CD4-positive, alpha-beta memory T cell (primary cell): ENCODE measurements at regions not wholly inside any gene's neighbourhood (a gene's known extent, or its start where the extent isn't known, plus 50 kb on each side); places are given as distances from the start of the nearest gene placed in this dataset.

Source experiments
- CTCF ChIA-PET: fragments of 350-600 bp; sonication (Branson Sonifier 250); formaldehyde crosslinking; loops from one replicate; lab custom pipeline; 2021; ENCODE audit warnings: inconsistent platforms; ENCODE audit not compliant: partially characterized antibody; lab: Charles Lee
- POLR2A ChIA-PET: fragments of 350-600 bp; sonication (Branson Sonifier 250); formaldehyde crosslinking; loops from one replicate; lab custom pipeline; 2021; ENCODE audit not compliant: partially characterized antibody; lab: Charles Lee
- DNase-seq, 5 donors: peaks; one replicate each; pipeline versions ENCODE4 v3.0.0 to v3.0.0-alpha.2; 2020 to 2022; ENCODE audit warnings: mixed read lengths in 1 of 5
- H3K27ac ChIP-seq: one replicate; pipeline ENCODE4 v1.7.0; 2013; ENCODE audit warnings: low read depth, low read length
- H3K27me3 ChIP-seq: 2 replicates; pipeline ENCODE4 v1.7.0; 2013; ENCODE audit warnings: mild to moderate bottlenecking, low read length, moderate library complexity; ENCODE audit not compliant: insufficient read depth
- H3K36me3 ChIP-seq: 2 replicates; pipeline ENCODE4 v1.7.0; 2013; ENCODE audit warnings: mild to moderate bottlenecking, low read length, moderate library complexity; ENCODE audit not compliant: insufficient read depth
- H3K4me1 ChIP-seq: 2 replicates; pipeline ENCODE4 v1.7.0; 2013; ENCODE audit warnings: mild to moderate bottlenecking, low read length, moderate library complexity; ENCODE audit not compliant: insufficient read depth
- H3K4me3 ChIP-seq, 2 donors: one replicate each; pipeline ENCODE4 v1.7.0; 2013; ENCODE audit warnings: low read length in 2 of 2, mild to moderate bottlenecking in 1 of 2
- H3K9me3 ChIP-seq, 2 donors: one replicate each; pipeline ENCODE4 v1.7.0; 2013; ENCODE audit warnings: low read length in 2 of 2, control low read depth in 1 of 2; ENCODE audit not compliant: control insufficient read depth in 1 of 2
- H3K27ac Mint-ChIP-seq, 7 donors: one replicate each; pipeline ENCODE4 v1.8.0; 2020 to 2021; ENCODE audit warnings: mixed read lengths in 7 of 7, mild to moderate bottlenecking in 6 of 7, inconsistent platforms in 3 of 7, moderate library complexity in 3 of 7
- H3K27me3 Mint-ChIP-seq, 2 donors: one replicate each; pipeline ENCODE4 v1.8.0; 2020 to 2021; ENCODE audit warnings: mixed read lengths in 2 of 2
- H3K36me3 Mint-ChIP-seq, 2 donors: one replicate each; pipeline ENCODE4 v1.8.0; 2020 to 2021; ENCODE audit warnings: mixed read lengths in 2 of 2, inconsistent platforms in 1 of 2, mild to moderate bottlenecking in 1 of 2
- H3K4me1 Mint-ChIP-seq, 4 donors: one replicate each; pipeline ENCODE4 v1.8.0; 2020 to 2021; ENCODE audit warnings: mixed read lengths in 4 of 4, mild to moderate bottlenecking in 1 of 4
- H3K4me3 Mint-ChIP-seq, 8 donors: one replicate each; pipeline ENCODE4 v1.8.0; 2020 to 2021; ENCODE audit warnings: mixed read lengths in 8 of 8, mild to moderate bottlenecking in 7 of 8, moderate library complexity in 6 of 8, inconsistent platforms in 3 of 8
- H3K9me3 Mint-ChIP-seq, 8 donors: one replicate each; pipeline ENCODE4 v1.8.0; 2020 to 2021; ENCODE audit warnings: mixed read lengths in 8 of 8, mild to moderate bottlenecking in 5 of 8, inconsistent platforms in 3 of 8, moderate library complexity in 1 of 8
- intact Hi-C: fragments of 100-400 bp; cut with micrococcal nuclease; formaldehyde crosslinking; loops from one replicate; pipeline ENCODE4 v1.15.1; 2023

GRCh38 chr4:17081179-17081578 is 182.7 kb upstream of the LDB2 start:
- no peaks in the 10 kb centered on the region for H3K9me3 Mint-ChIP-seq
- H3K27ac Mint-ChIP-seq: no peak overlapping the region
- Histone ChIP-seq H3K4me1 (no peaks in the 10 kb centered on the region), H3K4me3 (no peak overlapping the region), H3K27me3 (no peaks in the 10 kb centered on the region), H3K9me3 (no peaks in the 10 kb centered on the region), H3K36me3 (no peaks in the 10 kb centered on the region), H3K27ac (no peak overlapping the region)
- ChIA-PET CTCF (interaction anchor here (0.8 kb wide), 1 partner anchor 9 kb away, joined by 3 read pairs; no protein-coding TSS in a partner anchor), POLR2A (no interaction called here)
- no peaks in the 10 kb centered on the region for H3K4me1 Mint-ChIP-seq
- intact Hi-C loops: no loop called here
- H3K27me3 Mint-ChIP-seq: peaks cover 0 to 2% of the 10 kb centered on the region in 2 donors
- no peaks in the 10 kb centered on the region for H3K36me3 Mint-ChIP-seq
- no peak for DNase-seq
- no peak overlapping the region for H3K4me3 Mint-ChIP-seq

GRCh38 chr4:17077105-17077504 is 178.7 kb upstream of the LDB2 start:
- Histone ChIP-seq H3K27ac (no peak overlapping the region), H3K36me3 (no peaks in the 10 kb centered on the region), H3K9me3 (no peaks in the 10 kb centered on the region), H3K4me1 (no peaks in the 10 kb centered on the region), H3K27me3 (no peaks in the 10 kb centered on the region), H3K4me3 (no peak overlapping the region)
- Mint-ChIP-seq H3K9me3 (peaks cover 0 to under 1% (median 0%) of the 10 kb centered on the region in 8 donors), H3K27me3 (no peaks in the 10 kb centered on the region), H3K27ac (no peak overlapping the region), H3K4me3 (no peak overlapping the region), H3K4me1 (no peaks in the 10 kb centered on the region), H3K36me3 (no peaks in the 10 kb centered on the region)
- intact Hi-C loops: no loop called here
- DNase-seq: no peak
- ChIA-PET POLR2A (no interaction called here), CTCF (no interaction called here)

- CTCF ChIA-PET: interaction anchor here (1.3 kb wide), 1 partner anchor 9 kb away, joined by 3 read pairs; no protein-coding TSS in a partner anchor
- intact Hi-C loops: no loop called here
- no peak overlapping the region for H3K4me3 Mint-ChIP-seq
- H3K36me3 Mint-ChIP-seq: no peaks in the 10 kb centered on the region
- no peaks in the 10 kb centered on the region for H3K27me3 ChIP-seq
- no peaks in the 10 kb centered on the region for H3K9me3 ChIP-seq
- POLR2A ChIA-PET: no interaction called here
- no peak overlapping the region for H3K4me3 ChIP-seq
- H3K9me3 Mint-ChIP-seq: peaks cover 0 to 2% (median 0%) of the 10 kb centered on the region in 8 donors
- H3K4me1 Mint-ChIP-seq: no peaks in the 10 kb centered on the region
- H3K27ac ChIP-seq: no peak overlapping the region
- no peak overlapping the region for H3K27ac Mint-ChIP-seq
- no peak for DNase-seq
- no peaks in the 10 kb centered on the region for H3K36me3 ChIP-seq
- H3K27me3 Mint-ChIP-seq: no peaks in the 10 kb centered on the region
- no peaks in the 10 kb centered on the region for H3K4me1 ChIP-seq
Measured at GRCh38 chr4:17072483-17072882, 174.0 kb upstream of the LDB2 start.

GRCh38 chr4:17068891-17069290 is 170.4 kb upstream of the LDB2 start:
- no peak overlapping the region for H3K4me3 ChIP-seq
- H3K4me1 ChIP-seq: no peaks in the 10 kb centered on the region
- ChIA-PET POLR2A (no interaction called here), CTCF (no interaction called here)
- intact Hi-C loops: no loop called here
- no peak overlapping the region for H3K27ac Mint-ChIP-seq
- no peaks in the 10 kb centered on the region for H3K9me3 ChIP-seq
- no peak overlapping the region for H3K4me3 Mint-ChIP-seq
- no peaks in the 10 kb centered on the region for H3K27me3 Mint-ChIP-seq
- peaks cover 0 to 2% (median 0%) of the 10 kb centered on the region in 8 donors for H3K9me3 Mint-ChIP-seq
- DNase-seq: no peak
- H3K4me1 Mint-ChIP-seq: no peaks in the 10 kb centered on the region
- no peaks in the 10 kb centered on the region for H3K27me3 ChIP-seq
- H3K27ac ChIP-seq: no peak overlapping the region
- no peaks in the 10 kb centered on the region for H3K36me3 ChIP-seq
- no peaks in the 10 kb centered on the region for H3K36me3 Mint-ChIP-seq

- Histone ChIP-seq H3K4me3 (no peak overlapping the region), H3K27me3 (no peaks in the 10 kb centered on the region), H3K9me3 (no peaks in the 10 kb centered on the region), H3K4me1 (no peaks in the 10 kb centered on the region), H3K36me3 (no peaks in the 10 kb centered on the region), H3K27ac (no peak overlapping the region)
- Mint-ChIP-seq H3K4me1 (no peaks in the 10 kb centered on the region), H3K27me3 (no peaks in the 10 kb centered on the region), H3K27ac (no peak overlapping the region), H3K9me3 (peaks cover 0 to 2% (median 0%) of the 10 kb centered on the region in 8 donors), H3K36me3 (no peaks in the 10 kb centered on the region), H3K4me3 (no peak overlapping the region)
- DNase-seq: no peak
- POLR2A ChIA-PET: no interaction called here
- intact Hi-C loops: no loop called here
- CTCF ChIA-PET: no interaction called here
Measured at GRCh38 chr4:17068392-17068791, 169.9 kb upstream of the LDB2 start.

GRCh38 chr4:17066972-17067371 is 168.5 kb upstream of the LDB2 start:
- Mint-ChIP-seq H3K4me3 (no peak overlapping the region), H3K9me3 (no peaks in the 10 kb centered on the region), H3K4me1 (no peaks in the 10 kb centered on the region), H3K27ac (no peak overlapping the region), H3K27me3 (no peaks in the 10 kb centered on the region), H3K36me3 (no peaks in the 10 kb centered on the region)
- intact Hi-C loops: no loop called here
- no peaks in the 10 kb centered on the region for H3K36me3 ChIP-seq
- H3K9me3 ChIP-seq: no peaks in the 10 kb centered on the region
- H3K27me3 ChIP-seq: no peaks in the 10 kb centered on the region
- H3K4me1 ChIP-seq: no peaks in the 10 kb centered on the region
- no peak overlapping the region for H3K4me3 ChIP-seq
- ChIA-PET CTCF (no interaction called here), POLR2A (interaction anchor here (1.0 kb wide), 1 partner anchor 20 kb away, joined by 3 read pairs; no protein-coding TSS in a partner anchor)
- DNase-seq: no peak
- H3K27ac ChIP-seq: no peak overlapping the region

GRCh38 chr4:17066236-17066635 is 167.8 kb upstream of the LDB2 start:
- POLR2A ChIA-PET: no interaction called here
- H3K36me3 Mint-ChIP-seq: no peaks in the 10 kb centered on the region
- H3K4me1 Mint-ChIP-seq: no peaks in the 10 kb centered on the region
- Histone ChIP-seq H3K36me3 (no peaks in the 10 kb centered on the region), H3K27ac (no peak overlapping the region), H3K9me3 (no peaks in the 10 kb centered on the region), H3K4me3 (no peak overlapping the region), H3K27me3 (no peaks in the 10 kb centered on the region), H3K4me1 (no peaks in the 10 kb centered on the region)
- H3K9me3 Mint-ChIP-seq: no peaks in the 10 kb centered on the region
- intact Hi-C loops: no loop called here
- H3K27me3 Mint-ChIP-seq: no peaks in the 10 kb centered on the region
- CTCF ChIA-PET: no interaction called here
- no peak overlapping the region for H3K27ac Mint-ChIP-seq
- H3K4me3 Mint-ChIP-seq: no peak overlapping the region
- no peak for DNase-seq

DNA sequence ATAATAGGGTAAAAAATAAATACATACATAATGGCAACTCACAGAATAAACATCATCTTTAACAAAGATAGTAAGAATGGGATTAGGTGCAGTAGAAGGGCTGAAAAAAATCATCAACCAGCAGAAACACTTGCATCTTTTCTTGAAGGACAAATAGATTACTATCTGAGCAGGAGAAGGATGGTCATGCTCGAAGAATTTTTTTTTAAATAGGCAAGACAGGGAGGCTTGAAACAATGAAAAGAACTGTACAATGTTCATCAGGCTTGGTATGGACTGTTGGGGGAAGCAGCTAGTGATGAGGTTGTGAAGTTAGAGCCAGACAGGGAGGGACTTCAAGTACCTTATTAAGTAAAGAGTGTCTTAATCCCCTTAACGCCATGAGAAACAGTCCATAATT is 167.4 kb upstream of the LDB2 start:
- Mint-ChIP-seq H3K27me3 (no peaks in the 10 kb centered on the region), H3K27ac (no peak overlapping the region), H3K4me1 (no peaks in the 10 kb centered on the region), H3K4me3 (no peak overlapping the region), H3K9me3 (no peaks in the 10 kb centered on the region), H3K36me3 (no peaks in the 10 kb centered on the region)
- Histone ChIP-seq H3K9me3 (no peaks in the 10 kb centered on the region), H3K27me3 (no peaks in the 10 kb centered on the region), H3K4me3 (no peak overlapping the region), H3K36me3 (no peaks in the 10 kb centered on the region), H3K4me1 (no peaks in the 10 kb centered on the region), H3K27ac (no peak overlapping the region)
- ChIA-PET CTCF (no interaction called here), POLR2A (no interaction called here)
- intact Hi-C loops: no loop called here
- no peak for DNase-seq
